Calu3 (cell line): ENCODE measurements at regions not wholly inside any gene's neighbourhood (a gene's known extent, or its start where the extent isn't known, plus 50 kb on each side); places are given as distances from the start of the nearest gene placed in this dataset.

Experiments used
- BruUV-seq: library from RNA; stranded (reverse); fragments of 400-500 nt; replicated peaks from 2 replicates; lab custom pipeline; 2021; lab: Mats Ljungman, UMichigan
- CTCF ChIA-PET: fragments of 300-600 bp; sonication (Branson Sonifier 250); formaldehyde crosslinking; loops from one replicate; lab custom pipeline; 2022; ENCODE audit warnings: antibody characterized with exemption; lab: Charles Lee
- DNase-seq: peaks from one replicate; pipeline ENCODE4 v3.0.0; 2022
- H3K27ac Mint-ChIP-seq: one replicate; pipeline ENCODE4 v1.8.0; 2022; ENCODE audit warnings: mixed read lengths; ENCODE audit not compliant: unreplicated experiment
- H3K27me3 Mint-ChIP-seq: one replicate; pipeline ENCODE4 v1.8.0; 2022; ENCODE audit warnings: mixed read lengths; ENCODE audit not compliant: unreplicated experiment
- H3K36me3 Mint-ChIP-seq: one replicate; pipeline ENCODE4 v1.8.0; 2022; ENCODE audit warnings: mild to moderate bottlenecking, moderate library complexity, mixed read lengths; ENCODE audit not compliant: insufficient read depth, unreplicated experiment
- H3K4me1 Mint-ChIP-seq: one replicate; pipeline ENCODE4 v1.8.0; 2022; ENCODE audit warnings: mild to moderate bottlenecking, low read depth, mixed read lengths; ENCODE audit not compliant: unreplicated experiment
- H3K4me3 Mint-ChIP-seq: one replicate; pipeline ENCODE4 v1.8.0; 2022; ENCODE audit warnings: mild to moderate bottlenecking, low read depth, moderate library complexity, mixed read lengths; ENCODE audit not compliant: unreplicated experiment
- H3K9me3 Mint-ChIP-seq: one replicate; pipeline ENCODE4 v1.8.0; 2022; ENCODE audit warnings: low read depth, mixed read lengths; ENCODE audit not compliant: unreplicated experiment
- intact Hi-C: fragments of 100-400 bp; cut with micrococcal nuclease; formaldehyde crosslinking; loops from one replicate; pipeline ENCODE4 v1.10.0; 2022; ENCODE audit not compliant: unreplicated experiment
- TF ChIP-seq, protein P1 (sequence below): fragments of 200-600 bp; IDR thresholded peaks from one replicate; pipeline ENCODE4 v1.8.0; 2022; ENCODE audit warnings: antibody characterized with exemption; ENCODE audit not compliant: unreplicated experiment

DNA sequence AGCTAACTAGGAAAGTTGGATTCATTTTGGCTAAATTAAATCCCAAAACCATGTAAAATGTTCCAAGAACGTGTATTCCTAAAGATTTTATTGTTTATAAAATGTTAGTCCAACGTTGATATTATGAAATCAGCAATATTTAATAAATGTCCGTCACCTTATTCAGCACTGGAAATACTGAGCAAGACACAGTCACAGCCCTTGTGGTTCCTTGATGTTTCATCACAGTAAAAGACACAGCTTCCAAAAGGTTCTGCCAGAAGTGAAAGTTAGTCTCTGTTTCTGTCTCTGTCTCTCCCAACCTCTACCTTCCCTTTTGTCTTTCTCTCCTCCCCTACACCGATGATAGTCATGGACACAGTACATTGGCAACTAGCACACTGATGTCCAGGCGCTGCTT lies 82.2 kb upstream of the BOC start:
- CTCF ChIA-PET, result no interaction called here
- Mint-ChIP-seq H3K4me1 (no peaks in the 10 kb centered on the region), H3K36me3 (no peaks in the 10 kb centered on the region), H3K27me3 (no peaks in the 10 kb centered on the region), H3K27ac (no peak overlapping the region), H3K9me3 (no peaks in the 10 kb centered on the region), H3K4me3 (no peak overlapping the region)
- intact Hi-C loops, result no loop called here
- DNase-seq, result no peak
- BruUV-seq, result no TSS peak
- TF ChIP-seq, protein P1, sequence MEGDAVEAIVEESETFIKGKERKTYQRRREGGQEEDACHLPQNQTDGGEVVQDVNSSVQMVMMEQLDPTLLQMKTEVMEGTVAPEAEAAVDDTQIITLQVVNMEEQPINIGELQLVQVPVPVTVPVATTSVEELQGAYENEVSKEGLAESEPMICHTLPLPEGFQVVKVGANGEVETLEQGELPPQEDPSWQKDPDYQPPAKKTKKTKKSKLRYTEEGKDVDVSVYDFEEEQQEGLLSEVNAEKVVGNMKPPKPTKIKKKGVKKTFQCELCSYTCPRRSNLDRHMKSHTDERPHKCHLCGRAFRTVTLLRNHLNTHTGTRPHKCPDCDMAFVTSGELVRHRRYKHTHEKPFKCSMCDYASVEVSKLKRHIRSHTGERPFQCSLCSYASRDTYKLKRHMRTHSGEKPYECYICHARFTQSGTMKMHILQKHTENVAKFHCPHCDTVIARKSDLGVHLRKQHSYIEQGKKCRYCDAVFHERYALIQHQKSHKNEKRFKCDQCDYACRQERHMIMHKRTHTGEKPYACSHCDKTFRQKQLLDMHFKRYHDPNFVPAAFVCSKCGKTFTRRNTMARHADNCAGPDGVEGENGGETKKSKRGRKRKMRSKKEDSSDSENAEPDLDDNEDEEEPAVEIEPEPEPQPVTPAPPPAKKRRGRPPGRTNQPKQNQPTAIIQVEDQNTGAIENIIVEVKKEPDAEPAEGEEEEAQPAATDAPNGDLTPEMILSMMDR, result no peak

DNA sequence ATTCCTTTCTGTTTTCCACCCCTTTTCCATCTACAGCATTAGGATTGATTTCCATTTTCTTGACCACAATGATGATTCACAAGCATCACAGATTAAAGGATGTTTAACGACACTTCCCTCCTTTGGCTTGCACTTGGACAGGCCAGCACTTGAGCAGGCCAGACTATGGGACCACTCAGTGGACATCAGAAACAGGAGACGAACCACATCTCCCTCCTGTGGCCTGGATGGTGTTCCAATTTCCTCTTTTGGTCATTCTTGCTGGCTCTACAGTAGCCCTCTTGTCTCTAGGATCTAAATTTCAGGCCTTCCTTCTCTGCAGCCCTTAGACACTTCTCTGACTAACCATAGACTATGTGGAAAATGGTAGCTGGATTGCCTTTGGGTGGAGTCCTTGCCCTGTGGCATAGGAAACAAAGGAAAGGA lies 78.8 kb upstream of the BOC start:
- intact Hi-C loops, result no loop called here
- Mint-ChIP-seq H3K36me3 (no peaks in the 10 kb centered on the region), H3K27ac (no peak overlapping the region), H3K4me1 (no peaks in the 10 kb centered on the region), H3K27me3 (no peaks in the 10 kb centered on the region), H3K9me3 (no peaks in the 10 kb centered on the region), H3K4me3 (no peak overlapping the region)
- DNase-seq, result no peak
- TF ChIP-seq, protein P1, result no peak
- CTCF ChIA-PET, result no interaction called here
- BruUV-seq, result no TSS peak

DNA sequence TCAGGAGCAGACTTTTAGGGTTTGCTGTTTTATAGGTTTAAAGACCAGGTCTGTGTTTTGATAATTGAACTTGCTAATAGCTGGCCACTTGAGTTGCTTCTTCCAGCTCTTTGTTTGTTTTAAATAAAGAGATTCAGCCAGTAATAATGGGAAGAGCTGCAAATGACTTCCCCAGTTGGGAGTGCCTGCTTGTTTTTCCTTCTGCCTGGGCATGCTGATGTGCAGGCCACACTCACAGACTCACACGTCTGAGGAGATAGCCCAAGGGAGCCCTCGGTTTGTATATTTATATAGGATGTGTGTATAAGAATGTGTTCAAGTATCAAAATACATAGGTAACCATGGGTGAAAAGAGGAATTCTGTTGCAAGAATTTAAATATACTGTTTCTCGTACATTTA lies 78.2 kb upstream of the BOC start:
- TF ChIP-seq, protein P1, result no peak
- H3K36me3 Mint-ChIP-seq, result no peaks in the 10 kb centered on the region
- no TSS peak for BruUV-seq
- H3K4me1 Mint-ChIP-seq, result no peaks in the 10 kb centered on the region
- intact Hi-C loops, result no loop called here
- no peaks in the 10 kb centered on the region for H3K9me3 Mint-ChIP-seq
- no peak overlapping the region for H3K27ac Mint-ChIP-seq
- no peaks in the 10 kb centered on the region for H3K27me3 Mint-ChIP-seq
- H3K4me3 Mint-ChIP-seq, result no peak overlapping the region
- CTCF ChIA-PET, result no interaction called here
- no peak for DNase-seq

DNA sequence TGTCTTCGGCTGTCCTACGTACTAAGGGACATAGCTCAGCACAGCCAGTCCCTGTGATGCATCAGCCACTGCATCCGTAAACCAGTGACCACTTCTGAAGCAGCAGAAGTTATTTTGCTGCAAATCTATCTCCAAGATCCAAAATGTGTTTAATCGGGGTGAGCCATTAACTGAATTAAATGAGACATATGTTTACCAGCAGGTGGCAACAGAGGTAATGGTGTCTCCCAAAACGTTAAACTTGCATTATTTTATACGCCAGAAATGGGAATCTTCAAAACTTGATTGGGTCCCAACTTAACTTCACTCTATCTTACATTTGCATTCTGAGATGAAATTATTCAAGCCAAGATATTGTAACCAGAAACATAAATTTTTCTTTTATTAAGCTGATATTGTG lies 75.3 kb upstream of the BOC start:
- Mint-ChIP-seq H3K4me3 (no peak overlapping the region), H3K36me3 (no peaks in the 10 kb centered on the region), H3K27me3 (no peaks in the 10 kb centered on the region), H3K27ac (no peak overlapping the region), H3K9me3 (no peaks in the 10 kb centered on the region), H3K4me1 (no peaks in the 10 kb centered on the region)
- DNase-seq, result no peak
- no TSS peak for BruUV-seq
- TF ChIP-seq, protein P1, result peak; percentile 15
- CTCF ChIA-PET, result no interaction called here
- intact Hi-C loops, result loop anchor here (1.0 kb wide), 2 partner anchors 85 to 152 kb away; no protein-coding TSS in a partner anchor
